ENCODE measurements at regions not wholly inside any gene's neighbourhood (a gene's known extent, or its start where the extent isn't known, plus 50 kb on each side); places are given as distances from the start of the nearest gene placed in this dataset.

GRCh38 chr12:24499151-24500146 is 449.5 kb downstream of the BCAT1 start:
- TF ChIP-seq CTCF (conservative IDR thresholded peaks at IDR 0.05; ENCODE audit: low read depth, low read length), result no peak
- H3K4me3 ChIP-seq (ENCODE audit: low read length), result no peak overlapping the region
- DNase-seq (ENCODE audit: low read depth), result no peak

GRCh38 chr12:24496755-24497154 is 452.1 kb downstream of the BCAT1 start:
- TF ChIP-seq CTCF (conservative IDR thresholded peaks at IDR 0.05; ENCODE audit: low read depth, low read length), result no peak
- H3K4me3 ChIP-seq (ENCODE audit: low read length), result no peak overlapping the region
- DNase-seq (ENCODE audit: low read depth), result no peak

- no peak for DNase-seq (ENCODE audit: low read depth)
- no peak overlapping the region for H3K4me3 ChIP-seq (ENCODE audit: low read length)
- no peak for TF ChIP-seq CTCF (conservative IDR thresholded peaks at IDR 0.05; ENCODE audit: low read depth, low read length)
Observed at GRCh38 chr12:24494401-24494800, 454.5 kb downstream of the BCAT1 start.

- TF ChIP-seq CTCF (conservative IDR thresholded peaks at IDR 0.05; ENCODE audit: low read depth, low read length), result no peak
Observed at GRCh38 chr12:24491968-24492367, 456.9 kb downstream of the BCAT1 start.

GRCh38 chr12:24489939-24490338 is 459.0 kb downstream of the BCAT1 start:
- H3K4me3 ChIP-seq (ENCODE audit: low read length), result no peak overlapping the region
- no peak for TF ChIP-seq CTCF (conservative IDR thresholded peaks at IDR 0.05; ENCODE audit: low read depth, low read length)
- DNase-seq (ENCODE audit: low read depth), result no peak

More at GRCh38 chr12:24491968-24492367, 456.9 kb downstream of the BCAT1 start:
- H3K4me3 ChIP-seq (ENCODE audit: low read length), result no peak overlapping the region
- DNase-seq (ENCODE audit: low read depth), result no peak

- no peak for TF ChIP-seq CTCF (conservative IDR thresholded peaks at IDR 0.05; ENCODE audit: low read depth, low read length)
- no peak for DNase-seq (ENCODE audit: low read depth)
- H3K4me3 ChIP-seq (ENCODE audit: low read length), result no peak overlapping the region
Observed at GRCh38 chr12:24488906-24489619, 459.8 kb downstream of the BCAT1 start.
